ENCODE measurements at regions not wholly inside any gene's neighbourhood (a gene's known extent, or its start where the extent isn't known, plus 50 kb on each side); places are given as distances from the start of the nearest gene placed in this dataset.

DNA sequence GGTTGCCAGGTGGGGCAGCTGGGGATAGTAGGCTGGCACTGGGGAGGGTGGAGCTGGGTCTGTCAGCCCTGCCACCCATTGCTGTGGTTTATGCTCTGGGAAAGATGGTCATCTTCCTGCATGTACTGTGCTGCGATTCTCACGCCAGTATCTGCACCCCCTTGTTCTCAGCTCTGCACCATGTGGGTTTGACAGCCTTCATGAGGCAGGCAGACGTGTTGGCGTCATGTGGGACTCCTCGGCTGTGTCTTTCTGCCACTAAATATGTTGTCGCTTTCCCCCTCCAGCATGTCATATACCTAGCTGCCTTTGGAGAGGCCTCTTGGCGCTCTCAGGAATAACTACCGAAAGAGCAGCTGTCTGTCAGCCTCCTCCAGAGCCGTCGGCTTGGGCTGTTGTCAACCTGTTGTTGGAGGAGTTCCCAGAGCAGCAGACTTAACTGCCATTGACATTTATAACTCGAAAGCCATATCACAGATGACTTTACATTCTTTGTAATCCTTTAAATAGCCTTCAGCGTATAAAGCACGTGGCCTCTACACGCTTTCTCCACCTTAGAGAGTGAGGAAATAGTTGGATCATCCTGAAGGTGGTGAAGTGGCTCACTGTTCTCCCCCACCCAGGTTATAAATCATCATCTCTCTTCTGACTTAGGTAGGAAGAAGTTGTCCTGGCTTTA, 80.4 kb upstream of the MGAT5 start:
- no peak overlapping the region for H3K4me3 ChIP-seq
- no peaks in the 10 kb centered on the region for H3K9me3 ChIP-seq
- no peaks in the 10 kb centered on the region for H3K27me3 ChIP-seq
- DNase-seq (peak in 4 of 5 donors; percentile 62 to 80 (median 74)), ATAC-seq (peak; percentile 60 to 83 (median 82))
- H3K27ac ChIP-seq, result peak overlapping the region in 11 of 12 donors; percentile 57 to 90 (median 77)
- H3K4me1 ChIP-seq, result peaks cover 0 to 86% (median 57%) of the 10 kb centered on the region in 12 donors
- intact Hi-C loops (cut with DNase I), result loop anchor here in 7 of 10 donors (5.0 to 10.0 kb wide), 4 partner anchors 36 to 51 kb away; no protein-coding TSS in a partner anchor
- H3K36me3 ChIP-seq, result no peaks in the 10 kb centered on the region
- 25 to 50% (median 38%) methylated on average over 14 of the region's 14 CpGs for WGBS, 4 donors
- no peak for TF ChIP-seq POLR2A (IDR thresholded peaks at IDR 0.05)
- TF ChIP-seq, protein P1, sequence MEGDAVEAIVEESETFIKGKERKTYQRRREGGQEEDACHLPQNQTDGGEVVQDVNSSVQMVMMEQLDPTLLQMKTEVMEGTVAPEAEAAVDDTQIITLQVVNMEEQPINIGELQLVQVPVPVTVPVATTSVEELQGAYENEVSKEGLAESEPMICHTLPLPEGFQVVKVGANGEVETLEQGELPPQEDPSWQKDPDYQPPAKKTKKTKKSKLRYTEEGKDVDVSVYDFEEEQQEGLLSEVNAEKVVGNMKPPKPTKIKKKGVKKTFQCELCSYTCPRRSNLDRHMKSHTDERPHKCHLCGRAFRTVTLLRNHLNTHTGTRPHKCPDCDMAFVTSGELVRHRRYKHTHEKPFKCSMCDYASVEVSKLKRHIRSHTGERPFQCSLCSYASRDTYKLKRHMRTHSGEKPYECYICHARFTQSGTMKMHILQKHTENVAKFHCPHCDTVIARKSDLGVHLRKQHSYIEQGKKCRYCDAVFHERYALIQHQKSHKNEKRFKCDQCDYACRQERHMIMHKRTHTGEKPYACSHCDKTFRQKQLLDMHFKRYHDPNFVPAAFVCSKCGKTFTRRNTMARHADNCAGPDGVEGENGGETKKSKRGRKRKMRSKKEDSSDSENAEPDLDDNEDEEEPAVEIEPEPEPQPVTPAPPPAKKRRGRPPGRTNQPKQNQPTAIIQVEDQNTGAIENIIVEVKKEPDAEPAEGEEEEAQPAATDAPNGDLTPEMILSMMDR (IDR thresholded peaks at IDR 0.05), result no peak

DNA sequence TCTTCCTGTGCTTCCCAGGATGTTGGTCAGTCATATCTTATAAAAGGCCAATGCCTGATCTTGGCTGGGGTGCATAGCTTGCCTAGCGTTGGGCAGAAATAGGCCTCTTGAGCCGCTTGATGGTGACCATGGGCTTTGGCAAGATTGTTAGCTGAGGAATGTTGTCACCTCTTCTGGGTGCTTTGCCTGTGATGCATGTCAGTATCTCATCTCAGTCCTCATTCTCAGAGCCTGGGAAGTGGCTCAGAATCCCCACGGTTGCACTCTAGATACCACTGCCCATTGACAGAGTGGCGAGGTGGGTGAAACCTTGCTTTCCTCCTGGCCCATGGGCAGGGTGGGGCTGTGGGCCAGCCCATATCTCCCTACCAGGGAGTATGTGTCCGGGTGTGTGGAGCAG, 79.2 kb upstream of the MGAT5 start:
- ATAC-seq (peak; percentile 61 to 83 (median 74)), DNase-seq (peak in 4 of 5 donors; percentile 48 to 63 (median 54))
- peaks cover 0 to 96% (median 61%) of the 10 kb centered on the region in 12 donors for H3K4me1 ChIP-seq
- peak overlapping the region in 10 of 12 donors; percentile 56 to 90 (median 77) for H3K27ac ChIP-seq
- H3K36me3 ChIP-seq, result no peaks in the 10 kb centered on the region
- WGBS, 4 donors, result 45 to 72% (median 53%) methylated on average over 5 of the region's 5 CpGs
- no peaks in the 10 kb centered on the region for H3K9me3 ChIP-seq
- TF ChIP-seq, protein P1 (IDR thresholded peaks at IDR 0.05), result no peak
- TF ChIP-seq POLR2A (IDR thresholded peaks at IDR 0.05), result no peak
- H3K4me3 ChIP-seq, result no peak overlapping the region
- intact Hi-C loops (cut with DNase I), result loop anchor here in 8 of 10 donors (5.0 to 10.0 kb wide), 4 partner anchors 37 to 52 kb away; no protein-coding TSS in a partner anchor
- no peaks in the 10 kb centered on the region for H3K27me3 ChIP-seq

DNA sequence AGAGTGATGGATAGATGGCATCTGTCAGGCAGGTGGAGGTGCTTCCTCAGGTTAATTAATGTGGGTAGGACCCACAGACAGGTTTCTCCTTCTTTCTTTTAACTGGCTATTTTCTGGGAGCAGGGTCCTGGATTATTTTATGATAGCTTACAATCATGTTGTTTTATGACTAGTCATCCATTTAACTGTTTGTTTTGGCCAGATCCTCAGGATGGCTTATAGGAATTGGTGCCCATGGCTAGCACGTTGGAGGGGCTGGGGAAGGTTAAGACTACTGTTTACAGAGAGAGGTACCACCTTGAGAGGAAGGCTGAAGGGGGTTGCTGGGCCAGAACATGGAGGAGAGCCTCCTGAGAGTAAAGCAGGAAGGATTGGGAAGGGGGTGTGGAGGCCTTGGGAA, 78.0 kb upstream of the MGAT5 start:
- Histone ChIP-seq H3K36me3 (no peaks in the 10 kb centered on the region), H3K4me1 (peaks cover 0 to 97% (median 67%) of the 10 kb centered on the region in 12 donors), H3K9me3 (no peaks in the 10 kb centered on the region), H3K4me3 (no peak overlapping the region), H3K27me3 (no peaks in the 10 kb centered on the region), H3K27ac (peak overlapping the region in 5 of 12 donors; percentile 76 to 90 (median 77))
- TF ChIP-seq, protein P1 (IDR thresholded peaks at IDR 0.05), result no peak
- no peak for TF ChIP-seq POLR2A (IDR thresholded peaks at IDR 0.05)
- no peak for DNase-seq
- no peak for ATAC-seq
- intact Hi-C loops (cut with DNase I), result loop anchor here in 2 of 10 donors (5.0 to 10.0 kb wide), 2 partner anchors 39 to 51 kb away; no protein-coding TSS in a partner anchor
- 63 to 79% (median 71%) methylated on average over 1 of the region's 1 CpG for WGBS, 4 donors

GRCh38 chr2:134177351-134177931, 76.4 kb upstream of the MGAT5 start:
- no peak for TF ChIP-seq POLR2A (IDR thresholded peaks at IDR 0.05)
- TF ChIP-seq, protein P1 (IDR thresholded peaks at IDR 0.05), result no peak
- H3K27ac ChIP-seq, result peak overlapping the region in 8 of 12 donors; percentile 18 to 62 (median 36)
- ATAC-seq, result no peak
- H3K4me1 ChIP-seq, result peaks cover 0 to 95% (median 66%) of the 10 kb centered on the region in 12 donors
- WGBS, 4 donors, result 50 to 59% (median 55%) methylated on average over 13 of the region's 13 CpGs
- intact Hi-C loops (cut with DNase I), result loop anchor here in 2 of 10 donors (5.0 to 10.0 kb wide), 2 partner anchors 40 to 53 kb away; no protein-coding TSS in a partner anchor
- H3K36me3 ChIP-seq, result no peaks in the 10 kb centered on the region
- no peak overlapping the region for H3K4me3 ChIP-seq
- no peaks in the 10 kb centered on the region for H3K9me3 ChIP-seq
- no peak for DNase-seq
- no peaks in the 10 kb centered on the region for H3K27me3 ChIP-seq
